ENCODE measurements at regions not wholly inside any gene's neighbourhood (a gene's known extent, or its start where the extent isn't known, plus 50 kb on each side); places are given as distances from the start of the nearest gene placed in this dataset.
A peak's percentile ranks its signal among the peaks of the same experiment; 100 is the strongest.

GRCh38 chr14:61184112-61184511 lies 97.0 kb downstream of the TMEM30B start:
- no peak overlapping the region for H3K4me2 ChIP-seq (ENCODE audit: extremely low read depth, insufficient read depth, low read length)
- H3K9me3 ChIP-seq (ENCODE audit: control insufficient read depth, insufficient read depth, low read depth, low read length) = no peaks in the 10 kb centered on the region
- DNase-seq (ENCODE audit: low read depth in 2 of 2) = peak; percentile 95 to 96
- no peaks in the 10 kb centered on the region for H4K20me1 ChIP-seq (ENCODE audit: control insufficient read depth, extremely low read depth, insufficient read depth, low read length)
- H3K4me3 ChIP-seq (replicated peaks in 1 of 4; ENCODE audit: control extremely low read depth in 1 of 4, insufficient read depth in 1 of 4, low read depth in 3 of 4, low read length in 4 of 4) = no peak overlapping the region
- peaks cover 25% of the 10 kb centered on the region for H3K4me1 ChIP-seq (ENCODE audit: control insufficient read depth, extremely low read depth, insufficient read depth, low read length)
- TF ChIP-seq CTCF (conservative IDR thresholded peaks at IDR 0.05 in 1 of 2, IDR thresholded peaks at IDR 0.05 in 1 of 2; ENCODE audit: low read depth in 1 of 2, low read length in 2 of 2) = no peak
- no peak for TF ChIP-seq EZH2 (IDR thresholded peaks at IDR 0.05; ENCODE audit: low read length, missing control alignments)
- H3K9ac ChIP-seq (ENCODE audit: insufficient read depth, low read length) = no peak overlapping the region
- no peaks in the 10 kb centered on the region for H3K27me3 ChIP-seq (ENCODE audit: control insufficient read depth, insufficient read depth, low read length)
- no peak overlapping the region for H3K27ac ChIP-seq (ENCODE audit: insufficient read depth, low read length)
- no peak overlapping the region for H2AFZ ChIP-seq (ENCODE audit: low read length)
- H3K36me3 ChIP-seq (ENCODE audit: control insufficient read depth, insufficient read depth, low read length) = no peaks in the 10 kb centered on the region
- no peaks in the 10 kb centered on the region for H3K79me2 ChIP-seq (ENCODE audit: control insufficient read depth, insufficient read depth, low read length)

- H3K4me2 ChIP-seq (ENCODE audit: extremely low read depth, insufficient read depth, low read length) = no peak overlapping the region
- H4K20me1 ChIP-seq (ENCODE audit: control insufficient read depth, extremely low read depth, insufficient read depth, low read length) = no peaks in the 10 kb centered on the region
- H3K4me1 ChIP-seq (ENCODE audit: control insufficient read depth, extremely low read depth, insufficient read depth, low read length) = peaks cover 31% of the 10 kb centered on the region
- no peak overlapping the region for H2AFZ ChIP-seq (ENCODE audit: low read length)
- DNase-seq (ENCODE audit: low read depth in 2 of 2) = peak in 1 of 2 donors; percentile 43
- H3K79me2 ChIP-seq (ENCODE audit: control insufficient read depth, insufficient read depth, low read length) = no peaks in the 10 kb centered on the region
- TF ChIP-seq EZH2 (IDR thresholded peaks at IDR 0.05; ENCODE audit: low read length, missing control alignments) (no peak), CTCF (conservative IDR thresholded peaks at IDR 0.05 in 1 of 2, IDR thresholded peaks at IDR 0.05 in 1 of 2; ENCODE audit: low read depth in 1 of 2, low read length in 2 of 2) (no peak)
- no peak overlapping the region for H3K27ac ChIP-seq (ENCODE audit: insufficient read depth, low read length)
- no peaks in the 10 kb centered on the region for H3K9me3 ChIP-seq (ENCODE audit: control insufficient read depth, insufficient read depth, low read depth, low read length)
- H3K4me3 ChIP-seq (replicated peaks in 1 of 4; ENCODE audit: control extremely low read depth in 1 of 4, insufficient read depth in 1 of 4, low read depth in 3 of 4, low read length in 4 of 4) = no peak overlapping the region
- H3K36me3 ChIP-seq (ENCODE audit: control insufficient read depth, insufficient read depth, low read length) = no peaks in the 10 kb centered on the region
- H3K9ac ChIP-seq (ENCODE audit: insufficient read depth, low read length) = no peak overlapping the region
- H3K27me3 ChIP-seq (ENCODE audit: control insufficient read depth, insufficient read depth, low read length) = no peaks in the 10 kb centered on the region
These were observed 97.8 kb downstream of the TMEM30B start for GRCh38 chr14:61183196-61183885.

- peak; percentile 58 to 67 for DNase-seq (ENCODE audit: low read depth in 2 of 2)
- Histone ChIP-seq H3K27ac (ENCODE audit: insufficient read depth, low read length) (peak overlapping the region; percentile 64), H3K4me1 (ENCODE audit: control insufficient read depth, extremely low read depth, insufficient read depth, low read length) (peaks cover 35% of the 10 kb centered on the region), H3K27me3 (ENCODE audit: control insufficient read depth, insufficient read depth, low read length) (no peaks in the 10 kb centered on the region), H3K4me2 (ENCODE audit: extremely low read depth, insufficient read depth, low read length) (no peak overlapping the region), H3K9ac (ENCODE audit: insufficient read depth, low read length) (no peak overlapping the region), H3K4me3 (replicated peaks in 1 of 4; ENCODE audit: control extremely low read depth in 1 of 4, insufficient read depth in 1 of 4, low read depth in 3 of 4, low read length in 4 of 4) (no peak overlapping the region), H3K9me3 (ENCODE audit: control insufficient read depth, insufficient read depth, low read depth, low read length) (no peaks in the 10 kb centered on the region), H3K79me2 (ENCODE audit: control insufficient read depth, insufficient read depth, low read length) (no peaks in the 10 kb centered on the region), H2AFZ (ENCODE audit: low read length) (no peak overlapping the region), H4K20me1 (ENCODE audit: control insufficient read depth, extremely low read depth, insufficient read depth, low read length) (no peaks in the 10 kb centered on the region), H3K36me3 (ENCODE audit: control insufficient read depth, insufficient read depth, low read length) (no peaks in the 10 kb centered on the region)
- TF ChIP-seq EZH2 (IDR thresholded peaks at IDR 0.05; ENCODE audit: low read length, missing control alignments) (no peak), CTCF (conservative IDR thresholded peaks at IDR 0.05 in 1 of 2, IDR thresholded peaks at IDR 0.05 in 1 of 2; ENCODE audit: low read depth in 1 of 2, low read length in 2 of 2) (no peak)
These were observed 101.2 kb downstream of the TMEM30B start for GRCh38 chr14:61179796-61180398.
